K562 (cell line): ENCODE measurements at regions not wholly inside any gene's neighbourhood (a gene's known extent, or its start where the extent isn't known, plus 50 kb on each side); places are given as distances from the start of the nearest gene placed in this dataset.

ENCODE experiments used
- ATAC-seq: fragments of 200-7000 bp; cut with Tn5 transposase; 3 replicates; pipeline ENCODE4 v1.9.1; 2020; ENCODE audit warnings: moderate library complexity
- BruUV-seq: library from RNA; stranded (reverse); fragments of 400-500 nt; replicated peaks from 2 replicates; lab custom pipeline; 2021; lab: Mats Ljungman, UMichigan
- CTCF ChIA-PET: fragments of 300-600 bp; formaldehyde crosslinking; extraction: SDS; loops from one replicate; lab custom pipeline; 2021; ENCODE audit warnings: low intra/inter-chr PET ratio; lab: Yijun Ruan, JAX
- POLR2A ChIA-PET: fragments of 300-600, 350-650 bp; sonication (Branson Sonifier 250); formaldehyde crosslinking; extraction: SDS; loops from one replicate; lab custom pipeline; 2021; ENCODE audit warnings: antibody characterized with exemption, inconsistent platforms; lab: Yijun Ruan, JAX
- DNase-seq, 4 experiments: peaks; one replicate each; pipeline versions ENCODE4 v3.0.0 to v3.0.0-alpha.2; 2011 to 2018; ENCODE audit warnings: low spot score in 3 of 4, mixed read lengths in 3 of 4; ENCODE audit errors: extremely low read depth in 1 of 4
- FAIRE-seq: peaks from 2 replicates; lab custom pipeline; 2011; peaks lifted over from hg19 to GRCh38; lab: Jason Lieb, UNC
- H2AFZ ChIP-seq: 2 replicates; pipeline ENCODE4 v1.6.0; 2011; ENCODE audit warnings: low read depth, low read length, control low read depth, inconsistent platforms
- H3K27ac ChIP-seq: fragments of 200-600 bp; 3 replicates; pipeline ENCODE4 v1.8.0; 2011; ENCODE audit warnings: low read depth, mild to moderate bottlenecking, control low read depth, inconsistent platforms, low read length, moderate library complexity, mixed read lengths; ENCODE audit errors: extremely low read depth
- H3K27me3 ChIP-seq, 2 experiments: fragments of 300-600 bp in 1 of 2; 2 replicates in 1 of 2; 3 replicates in 1 of 2; pipeline versions ENCODE4 v1.6.0 to v1.8.0; 2011; ENCODE audit warnings: inconsistent platforms in 2 of 2, low read length in 2 of 2, mild to moderate bottlenecking in 1 of 2, mixed read lengths in 1 of 2, moderate library complexity in 1 of 2; ENCODE audit not compliant: control insufficient read depth in 2 of 2, insufficient read depth in 2 of 2
- H3K36me3 ChIP-seq: fragments of 300-600 bp; 3 replicates; pipeline ENCODE4 v1.8.0; 2011; ENCODE audit warnings: mild to moderate bottlenecking, low read length, inconsistent platforms; ENCODE audit not compliant: control insufficient read depth, insufficient read depth
- H3K4me1 ChIP-seq, 2 experiments: fragments of 200-600 bp in 1 of 2; replicated peaks in 1 of 2; 2 replicates in 1 of 2; 3 replicates in 1 of 2; pipeline versions ENCODE4 v1.5.1 to v1.8.0; 2011; ENCODE audit warnings: inconsistent platforms in 2 of 2, low read length in 2 of 2, mild to moderate bottlenecking in 1 of 2, mixed read lengths in 1 of 2, moderate library complexity in 1 of 2; ENCODE audit not compliant: control insufficient read depth in 2 of 2, insufficient read depth in 2 of 2
- H3K4me2 ChIP-seq: 2 replicates; pipeline ENCODE4 v1.6.1; 2011; ENCODE audit warnings: low read length, control low read depth, inconsistent platforms, mixed read lengths; ENCODE audit not compliant: insufficient read depth
- H3K4me3 ChIP-seq: fragments of 200-600 bp; sonication (generic), shearing (Covaris generic); 2 replicates; pipeline ENCODE4 v1.5.1; 2016; ENCODE audit warnings: control low read depth, inconsistent platforms
- H3K79me2 ChIP-seq: fragments of 200-600 bp; 3 replicates; pipeline ENCODE4 v1.8.0; 2011; ENCODE audit warnings: low read length, inconsistent platforms; ENCODE audit not compliant: control insufficient read depth, insufficient read depth
- H3K9ac ChIP-seq, 2 experiments: 2 replicates each; pipeline versions ENCODE4 v1.6.0 to v1.6.1; 2011; ENCODE audit warnings: low read depth in 2 of 2, low read length in 2 of 2, control low read depth in 1 of 2, inconsistent platforms in 1 of 2, mild to moderate bottlenecking in 1 of 2, mixed read lengths in 1 of 2; ENCODE audit not compliant: insufficient read depth in 1 of 2
- H3K9me1 ChIP-seq: one replicate; pipeline ENCODE4 v1.6.0; 2011; ENCODE audit warnings: inconsistent platforms, mild to moderate bottlenecking, low read length, moderate library complexity; ENCODE audit not compliant: control insufficient read depth, insufficient read depth
- H3K9me3 ChIP-seq: replicated peaks from 2 replicates; pipeline ENCODE4 v1.5.1; 2011; ENCODE audit warnings: low read depth, low read length, inconsistent platforms; ENCODE audit not compliant: control insufficient read depth, insufficient read depth
- H4K20me1 ChIP-seq: replicated peaks from 2 replicates; pipeline ENCODE4 v1.6.1; 2011; ENCODE audit warnings: low read length, inconsistent platforms, mixed read lengths; ENCODE audit not compliant: control insufficient read depth, insufficient read depth
- E2F1 ChIP-seq: sonication (generic); formaldehyde crosslinking; IDR thresholded peaks from 2 replicates; pipeline ENCODE4 v1.8.1; 2023; ENCODE audit warnings: mild to moderate bottlenecking, missing genetic modification reagents, moderate library complexity
- E2F3 ChIP-seq: fragments of 250-450 bp; sonication (Bioruptor Pico); IDR thresholded peaks from 2 replicates; pipeline ENCODE4 v1.4.0; 2020; ENCODE audit warnings: mild to moderate bottlenecking
- HDAC6 ChIP-seq: IDR thresholded peaks from 2 replicates; pipeline ENCODE4 v1.6.1; 2012; ENCODE audit warnings: low read depth, mild to moderate bottlenecking, control low read depth, inconsistent platforms, low read length, moderate library complexity
- MLX ChIP-seq, 2 experiments: fragments of 450-650 bp in 1 of 2; sonication (generic) in 1 of 2; formaldehyde crosslinking; conservative IDR thresholded peaks; 2 replicates each; pipeline versions ENCODE4 v1.4.0 to v1.8.1; 2020 to 2022; ENCODE audit warnings: mild to moderate bottlenecking in 1 of 2, missing genetic modification reagents in 1 of 2
- ZNF551 ChIP-seq: fragments of 250-450 bp; sonication (Bioruptor Pico); IDR thresholded peaks from 2 replicates; pipeline ENCODE4 v1.5.0; 2021; ENCODE audit warnings: mild to moderate bottlenecking, moderate library complexity
- ZZZ3 ChIP-seq: fragments of 450-650 bp; IDR thresholded peaks from 2 replicates; pipeline ENCODE4 v1.6.1; 2016; ENCODE audit warnings: antibody characterized with exemption, mild to moderate bottlenecking, moderate library complexity
- WGBS: fragments of 100-300 bp; shearing (Covaris generic); methylation state at CpG from one replicate; pipeline ENCODE4 v1.1.6; 2016; ENCODE audit warnings: low coverage, mixed read lengths; ENCODE audit not compliant: insufficient coverage; ENCODE audit errors: missing lambda C conversion rate; 5-methylcytosine and 5-hydroxymethylcytosine counted together
- in situ Hi-C: fragments of 300-500 bp; cut with MboI; formaldehyde crosslinking; loops from 4 replicates; pipeline ENCODE4 v1.15.0; 2018; ENCODE audit warnings: inconsistent platforms, mixed read lengths
- intact Hi-C: fragments of 100-400 bp; cut with micrococcal nuclease; formaldehyde crosslinking; loops from 2 replicates; pipeline ENCODE4 v1.14.2; 2022
- TF ChIP-seq, protein P1 (sequence below): sonication (generic); IDR thresholded peaks from 2 replicates; pipeline ENCODE4 v1.6.1; 2016

GRCh38 chr3:194797555-194798250, 112.0 kb downstream of the FAM43A start:
- H3K36me3 ChIP-seq: no peaks in the 10 kb centered on the region
- in situ Hi-C loops: no loop called here
- CTCF ChIA-PET: no interaction called here
- TF ChIP-seq E2F3 (CRISPR knock-in tag): no peak
- TF ChIP-seq ZNF551 (CRISPR knock-in tag): no peak
- TF ChIP-seq ZZZ3: no peak
- TF ChIP-seq MLX (CRISPR knock-in tag; conservative IDR thresholded peaks at IDR 0.05): no peak
- no peak for TF ChIP-seq HDAC6
- TF ChIP-seq E2F1: no peak
- TF ChIP-seq, protein P1, sequence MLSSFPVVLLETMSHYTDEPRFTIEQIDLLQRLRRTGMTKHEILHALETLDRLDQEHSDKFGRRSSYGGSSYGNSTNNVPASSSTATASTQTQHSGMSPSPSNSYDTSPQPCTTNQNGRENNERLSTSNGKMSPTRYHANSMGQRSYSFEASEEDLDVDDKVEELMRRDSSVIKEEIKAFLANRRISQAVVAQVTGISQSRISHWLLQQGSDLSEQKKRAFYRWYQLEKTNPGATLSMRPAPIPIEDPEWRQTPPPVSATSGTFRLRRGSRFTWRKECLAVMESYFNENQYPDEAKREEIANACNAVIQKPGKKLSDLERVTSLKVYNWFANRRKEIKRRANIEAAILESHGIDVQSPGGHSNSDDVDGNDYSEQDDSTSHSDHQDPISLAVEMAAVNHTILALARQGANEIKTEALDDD: no peak

More at GRCh38 chr3:194797555-194798250, 112.0 kb downstream of the FAM43A start:
- H3K4me1 ChIP-seq: no peaks in the 10 kb centered on the region
- H3K9ac ChIP-seq: no peak overlapping the region
- POLR2A ChIA-PET: interaction anchor here (0.6 to 0.7 kb wide), 2 partner anchors 42 to 64 kb away, joined by 3 read pairs; no protein-coding TSS in a partner anchor
- H3K27ac ChIP-seq: no peak overlapping the region
- peaks cover 3% of the 10 kb centered on the region; the same call in 1 of the 2 replicates for H3K9me3 ChIP-seq
- 0% methylated on average over 9 of the region's 9 CpGs for WGBS
- peaks cover 9 to 32% of the 10 kb centered on the region in 2 experiments for H3K27me3 ChIP-seq
- no peak overlapping the region for H3K4me2 ChIP-seq
- ATAC-seq (no peak), FAIRE-seq (no peak), DNase-seq (no peak)
- BruUV-seq: no TSS peak
- intact Hi-C loops: no loop called here
- H3K4me3 ChIP-seq: no peak overlapping the region
- no peaks in the 10 kb centered on the region for H4K20me1 ChIP-seq
- H2AFZ ChIP-seq: no peak overlapping the region
- H3K9me1 ChIP-seq: no peaks in the 10 kb centered on the region
- no peaks in the 10 kb centered on the region for H3K79me2 ChIP-seq
